ELF-1 (cell line): ENCODE measurements at regions not wholly inside any gene's neighbourhood (a gene's known extent, or its start where the extent isn't known, plus 50 kb on each side); places are given as distances from the start of the nearest gene placed in this dataset.

ENCODE experiments used
- DNase-seq: peaks from one replicate; pipeline ENCODE4 v3.0.0-alpha.2; 2016; ENCODE audit warnings: low read depth, low spot score

DNA sequence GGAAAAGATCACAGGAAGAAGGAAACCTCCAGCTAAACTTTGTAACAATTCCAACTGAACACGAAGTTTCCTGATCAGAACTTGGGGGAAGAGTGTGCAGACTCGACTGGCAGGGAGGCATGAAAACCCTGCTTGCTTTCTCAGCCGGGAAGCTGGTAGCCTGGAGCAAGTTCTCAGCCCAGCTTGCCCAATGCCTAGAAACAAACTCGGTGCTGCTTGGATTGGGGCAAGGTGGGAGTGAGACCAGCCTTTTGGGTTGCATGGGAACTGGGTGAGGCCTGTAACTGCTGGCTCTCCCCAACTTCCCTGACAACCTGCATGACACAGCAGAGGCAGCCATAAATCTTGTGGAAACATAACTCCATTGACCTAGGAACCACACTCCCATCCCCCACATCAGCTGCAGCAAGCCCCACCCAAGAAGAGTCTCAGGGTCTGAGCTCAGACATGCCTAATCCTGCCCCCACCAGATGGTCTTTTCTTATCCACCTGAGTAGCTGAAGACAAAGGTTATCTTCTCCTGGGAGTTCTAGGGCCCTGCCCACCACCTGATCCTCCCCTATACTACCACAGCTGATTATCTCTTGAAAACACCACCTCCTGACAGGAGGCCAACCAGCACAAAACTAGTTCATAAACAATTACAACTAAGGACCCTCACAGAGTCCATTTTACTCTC, 1859.7 kb upstream of the CELF4 start:
- DNase-seq = no peak

DNA sequence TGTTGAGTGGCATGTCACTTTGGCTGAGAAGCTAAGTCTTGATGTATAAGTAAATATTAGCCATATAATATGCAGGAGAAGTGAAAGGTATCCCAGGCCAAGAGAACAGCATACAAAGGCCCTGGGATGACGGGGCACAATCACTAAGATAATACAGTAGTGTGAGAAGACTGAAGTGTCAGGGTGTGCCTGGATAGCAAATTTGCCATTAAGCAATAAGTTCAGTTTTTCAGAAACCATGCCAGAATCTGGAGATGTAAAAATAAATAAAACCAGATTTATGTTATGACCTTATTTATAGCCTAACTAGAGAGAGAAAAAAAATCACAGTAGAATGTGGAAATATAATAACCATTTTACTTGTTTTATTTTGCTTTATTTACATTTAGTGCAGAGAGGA, 1858.7 kb upstream of the CELF4 start:
- no peak for DNase-seq

DNA sequence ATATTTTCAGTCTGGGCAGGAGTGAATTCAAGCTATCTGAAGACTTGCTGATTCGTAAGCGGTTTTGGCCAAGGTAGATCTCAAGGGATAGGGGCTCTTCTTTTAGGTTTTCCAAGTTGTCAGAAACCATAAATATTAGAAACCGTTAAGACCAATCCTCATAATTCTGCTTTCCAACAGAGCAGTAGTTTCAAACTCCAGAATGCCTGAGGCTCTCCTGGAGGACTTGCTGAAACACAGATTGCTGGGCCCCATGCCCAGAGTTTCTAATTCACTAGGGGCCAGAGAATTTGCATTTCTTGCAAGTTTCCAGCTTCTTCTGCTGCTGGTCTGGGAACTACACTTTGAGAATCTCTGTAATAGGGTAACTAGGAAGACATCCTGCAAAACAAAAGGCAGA, 1855.7 kb upstream of the CELF4 start:
- no peak for DNase-seq

DNA sequence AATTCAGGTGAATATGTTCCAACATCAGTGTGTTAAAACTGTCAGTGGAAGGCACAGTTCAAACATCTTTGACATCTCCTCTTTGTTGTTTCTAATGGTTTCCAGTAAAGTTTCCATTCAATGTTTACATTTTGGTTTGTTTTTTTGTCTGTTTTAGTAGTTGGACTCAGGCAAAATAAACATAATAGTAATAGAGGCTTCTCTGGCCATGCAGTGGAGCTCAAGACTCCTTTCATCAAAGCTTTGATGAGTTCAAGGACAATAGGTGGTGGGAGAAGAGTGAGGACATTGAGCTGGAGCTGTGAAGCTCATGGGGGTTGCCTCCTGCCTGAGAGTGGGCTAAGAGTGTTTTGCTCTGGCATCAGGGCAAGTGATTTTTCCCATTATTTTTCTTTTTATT, 1853.7 kb upstream of the CELF4 start:
- no peak for DNase-seq

DNA sequence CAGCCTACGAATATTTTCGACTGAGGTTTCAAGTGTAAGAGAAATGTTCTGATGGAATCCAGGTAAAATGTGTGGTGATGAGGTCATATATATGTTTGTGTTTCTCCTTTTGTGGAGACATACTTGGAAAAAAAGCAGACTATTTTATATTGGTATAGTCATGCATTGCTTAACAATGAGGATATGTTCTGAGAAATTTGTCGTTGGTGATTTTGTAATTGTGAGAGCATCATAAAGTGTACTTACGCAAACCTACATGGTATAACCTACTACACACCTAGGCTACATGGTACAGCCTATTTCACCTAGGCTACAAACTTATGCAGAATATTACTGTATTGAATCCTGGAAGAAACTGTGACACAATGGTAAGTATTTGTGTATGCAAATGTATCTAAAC, 1849.9 kb upstream of the CELF4 start:
- no peak for DNase-seq

DNA sequence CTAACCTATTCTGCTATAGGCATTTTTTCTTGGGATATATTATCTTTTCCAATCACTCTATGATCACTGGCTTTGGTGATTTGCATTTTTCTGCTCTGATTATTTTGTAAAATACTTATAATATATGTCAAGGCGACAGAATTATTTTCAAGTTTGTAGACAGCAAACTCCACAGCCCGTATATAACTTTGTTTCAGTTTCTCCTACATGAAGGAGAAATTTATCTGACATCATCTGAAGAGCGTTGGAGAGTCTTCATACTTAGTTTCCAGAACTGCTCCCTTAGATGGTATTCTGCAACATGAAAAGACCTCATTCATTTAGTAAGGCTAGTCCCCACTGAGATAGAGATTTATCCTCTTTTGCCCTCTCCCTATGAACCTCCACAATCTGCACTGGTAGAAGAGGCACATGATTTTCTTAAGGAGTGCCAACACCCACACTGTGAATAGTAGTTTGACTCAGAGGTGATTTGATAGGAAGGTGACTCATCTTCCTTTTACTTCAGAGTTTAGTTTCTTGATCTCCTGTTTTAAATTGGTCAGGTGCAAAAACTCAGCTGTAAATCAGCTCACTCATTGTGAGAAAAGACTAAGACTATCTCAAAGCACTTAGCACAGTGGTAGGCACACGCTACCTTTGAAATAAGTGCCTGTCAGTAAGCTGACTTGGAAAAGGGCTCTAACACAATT, 1848.6 kb upstream of the CELF4 start:
- no peak for DNase-seq

DNA sequence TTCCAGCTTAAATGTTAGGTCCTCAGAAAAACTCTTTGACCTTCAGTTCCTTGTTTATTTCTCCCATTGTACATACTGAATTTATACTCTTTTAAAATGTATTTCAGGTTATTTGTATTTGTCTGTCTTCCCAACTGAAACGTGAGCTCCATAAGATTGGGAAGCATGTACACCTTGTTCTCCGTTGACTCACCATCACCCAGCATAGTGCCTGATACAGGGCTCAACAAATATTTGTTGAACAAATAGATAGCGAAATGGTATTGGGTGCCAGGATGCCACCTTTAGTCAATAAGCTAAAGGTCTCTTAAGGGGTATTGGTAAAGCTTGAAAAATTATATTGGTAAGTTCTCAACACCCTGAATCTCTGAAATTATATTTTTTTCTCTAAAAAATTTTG, 1841.3 kb upstream of the CELF4 start:
- no peak for DNase-seq

DNA sequence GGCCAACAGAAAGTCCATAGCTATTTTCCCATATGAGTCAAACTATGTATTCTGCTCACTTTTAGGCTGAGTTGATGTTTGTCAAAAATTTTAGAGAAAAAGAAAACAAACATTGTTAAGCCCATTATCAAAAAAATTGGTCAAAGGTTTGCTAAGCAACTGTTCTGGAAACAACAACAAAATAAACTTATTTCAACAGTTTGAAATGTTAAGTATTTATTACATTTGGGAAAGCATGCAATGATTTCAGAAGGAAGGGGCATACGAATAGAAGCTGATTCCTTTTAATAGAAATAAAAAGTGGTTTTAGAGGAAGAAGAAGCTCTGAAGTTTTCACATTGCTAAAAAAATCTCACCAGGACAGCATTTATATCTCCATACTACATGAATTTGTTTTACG, 1837.5 kb upstream of the CELF4 start:
- no peak for DNase-seq

DNA sequence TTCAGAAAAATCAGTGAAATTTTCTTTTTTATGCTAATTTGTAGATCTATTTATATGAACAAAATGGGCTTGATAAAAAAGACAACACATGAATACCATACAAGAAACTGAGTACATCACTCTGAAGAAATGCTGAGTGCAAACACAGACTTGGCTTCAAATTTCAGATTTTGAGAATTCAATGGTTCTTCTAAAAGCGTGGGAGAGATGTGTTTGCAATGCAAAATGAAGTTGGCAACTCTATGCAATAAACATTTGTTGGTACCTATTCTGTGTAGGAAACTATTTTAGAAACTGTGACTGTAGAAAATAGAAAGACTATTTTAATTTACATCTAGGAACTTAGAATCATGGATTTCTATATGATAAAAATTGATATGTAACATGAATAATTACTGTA, 1834.1 kb upstream of the CELF4 start:
- DNase-seq = no peak

DNA sequence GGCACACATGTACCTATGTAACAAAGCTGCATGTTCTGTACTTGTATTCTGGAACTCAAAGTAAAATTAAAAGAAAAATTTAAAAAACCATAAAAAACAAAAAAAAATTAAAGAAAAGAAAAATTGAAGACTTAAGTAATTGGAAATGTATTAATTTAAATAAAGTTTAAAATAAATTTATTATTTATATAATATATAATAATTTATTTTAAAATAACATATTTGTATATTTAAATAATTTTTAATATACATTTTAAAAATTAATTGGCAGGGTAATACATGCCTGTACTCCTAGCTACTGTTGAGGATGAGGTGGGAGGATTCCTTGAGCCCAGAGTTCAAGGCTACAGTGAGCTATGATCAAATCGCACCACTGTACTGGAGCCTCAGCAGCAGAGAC, 1830.6 kb upstream of the CELF4 start:
- DNase-seq = no peak

DNA sequence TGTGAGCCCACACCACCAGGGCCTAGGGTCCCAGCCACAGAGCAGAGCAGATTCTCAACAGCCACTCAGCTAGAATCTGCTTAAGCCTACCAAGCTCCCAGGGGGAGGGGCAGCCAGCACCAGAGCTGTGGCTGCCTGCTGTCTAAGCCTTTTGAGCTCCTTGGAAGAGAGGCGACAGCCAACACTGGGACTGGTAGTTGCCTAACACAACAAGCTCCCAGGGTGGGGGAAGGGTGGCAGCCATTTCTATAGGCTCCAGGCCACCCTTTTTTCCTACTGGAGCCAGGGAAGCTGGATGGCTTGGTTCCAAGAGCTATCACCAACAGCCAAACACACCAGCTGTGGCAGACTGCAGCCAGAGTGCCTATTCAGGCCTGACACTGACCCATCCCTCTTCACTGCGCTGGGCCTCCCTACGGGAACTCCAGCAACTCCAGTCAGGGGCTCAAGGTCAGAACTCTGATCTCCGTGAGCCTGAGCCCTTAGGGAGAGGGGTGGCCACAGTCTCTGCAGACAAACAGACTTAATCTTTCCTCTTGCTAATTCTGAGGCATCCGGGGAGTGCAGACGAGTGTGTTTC, 1824.3 kb upstream of the CELF4 start:
- DNase-seq = peak; percentile 96

DNA sequence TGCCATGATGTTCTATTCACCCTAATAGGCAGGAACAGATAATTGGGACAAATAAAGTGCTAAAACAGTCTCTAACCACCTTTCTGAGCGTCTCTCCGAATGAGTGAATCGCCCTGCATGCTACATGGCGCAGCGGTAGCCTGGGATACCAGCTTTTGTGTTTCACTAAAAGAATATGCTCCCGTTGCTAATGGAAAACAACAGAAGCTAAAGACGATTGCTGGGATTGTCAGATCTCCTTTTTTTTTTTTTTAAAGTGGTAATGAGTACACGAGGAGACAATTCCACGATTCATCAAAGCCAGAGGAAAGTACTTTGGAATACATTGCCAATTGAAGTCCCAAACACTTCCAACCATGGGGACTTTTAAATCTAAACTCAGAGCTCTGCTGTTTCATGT, 1815.3 kb upstream of the CELF4 start:
- DNase-seq = no peak

DNA sequence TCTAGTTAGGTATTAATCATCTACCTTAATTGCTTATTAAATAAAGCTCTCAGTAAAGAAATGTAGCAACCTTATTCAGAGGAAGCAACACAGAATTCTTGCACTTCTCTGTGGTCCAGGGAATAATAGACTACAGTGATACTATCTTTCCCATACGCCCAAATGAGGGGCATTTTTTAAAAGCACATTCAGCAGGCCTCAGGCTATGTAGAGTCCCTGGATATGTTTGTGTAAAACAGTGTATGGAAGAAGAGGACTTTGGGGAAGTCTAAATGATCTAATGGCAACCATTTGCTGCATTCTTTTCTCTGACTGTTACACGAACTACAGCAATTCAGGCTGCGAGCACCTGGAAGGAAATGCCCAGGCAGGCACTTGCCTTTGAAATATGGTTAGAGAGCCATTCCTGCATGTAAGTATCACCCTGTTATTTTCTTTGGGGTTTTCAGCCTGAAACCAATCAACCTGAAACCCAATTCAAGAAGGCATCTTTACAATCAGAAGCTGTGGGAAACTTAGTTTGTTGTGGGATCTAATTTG, 1814.7 kb upstream of the CELF4 start:
- DNase-seq = no peak

DNA sequence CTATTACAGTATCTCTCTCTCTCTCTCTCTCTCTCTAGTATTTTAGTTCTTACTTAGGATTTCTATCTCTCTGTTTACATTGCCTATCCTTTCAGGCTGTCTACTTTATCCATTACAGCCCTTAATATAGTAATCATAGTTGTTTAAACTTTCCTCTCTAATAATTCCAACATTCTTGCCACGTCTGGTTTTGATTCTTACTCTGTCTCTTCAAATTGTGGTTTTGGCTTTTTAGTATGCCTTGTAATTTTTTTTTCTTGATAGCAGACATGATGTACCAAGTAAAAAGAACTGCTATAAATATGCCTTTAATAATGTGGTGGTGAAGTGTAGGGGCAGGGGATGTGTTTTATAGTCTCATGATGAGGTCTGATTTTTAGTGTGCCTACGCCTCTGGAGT, 1809.5 kb upstream of the CELF4 start:
- DNase-seq = no peak

DNA sequence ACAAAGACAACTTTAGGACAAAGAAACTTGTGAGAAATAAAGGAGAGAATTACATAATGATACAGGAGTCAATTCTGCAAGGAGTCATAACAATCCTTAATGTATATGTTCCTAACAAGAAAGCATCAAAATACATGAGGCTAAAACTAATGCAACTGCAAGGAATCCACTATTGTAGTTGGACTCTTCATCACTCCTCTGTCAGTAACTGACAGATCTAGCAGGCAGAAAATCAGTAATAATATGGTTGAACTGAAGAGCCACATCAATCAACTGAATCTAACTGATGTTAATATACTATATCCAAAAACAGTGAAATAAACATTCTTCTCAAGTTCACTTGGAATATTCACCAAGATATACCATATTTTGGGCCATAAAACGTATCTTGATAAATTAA, 1806.4 kb upstream of the CELF4 start:
- no peak for DNase-seq

DNA sequence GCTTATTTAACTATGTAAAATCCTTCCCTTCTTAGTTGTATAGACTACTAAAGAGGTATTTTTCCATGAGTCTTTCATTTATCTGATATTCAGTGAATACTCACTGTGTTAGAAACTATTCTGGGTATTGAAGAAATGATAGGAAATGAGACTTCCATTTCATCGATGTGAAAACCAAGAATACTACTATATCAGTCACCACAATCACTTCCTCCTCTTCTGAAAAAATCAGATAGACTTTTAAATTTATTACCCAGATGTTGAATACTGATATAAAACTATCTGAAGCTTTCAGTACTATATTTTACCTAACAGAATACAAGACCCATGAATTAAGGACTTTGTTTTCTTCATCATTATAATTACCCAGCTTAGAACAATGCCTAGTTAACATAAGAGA, 1801.1 kb upstream of the CELF4 start:
- no peak for DNase-seq

DNA sequence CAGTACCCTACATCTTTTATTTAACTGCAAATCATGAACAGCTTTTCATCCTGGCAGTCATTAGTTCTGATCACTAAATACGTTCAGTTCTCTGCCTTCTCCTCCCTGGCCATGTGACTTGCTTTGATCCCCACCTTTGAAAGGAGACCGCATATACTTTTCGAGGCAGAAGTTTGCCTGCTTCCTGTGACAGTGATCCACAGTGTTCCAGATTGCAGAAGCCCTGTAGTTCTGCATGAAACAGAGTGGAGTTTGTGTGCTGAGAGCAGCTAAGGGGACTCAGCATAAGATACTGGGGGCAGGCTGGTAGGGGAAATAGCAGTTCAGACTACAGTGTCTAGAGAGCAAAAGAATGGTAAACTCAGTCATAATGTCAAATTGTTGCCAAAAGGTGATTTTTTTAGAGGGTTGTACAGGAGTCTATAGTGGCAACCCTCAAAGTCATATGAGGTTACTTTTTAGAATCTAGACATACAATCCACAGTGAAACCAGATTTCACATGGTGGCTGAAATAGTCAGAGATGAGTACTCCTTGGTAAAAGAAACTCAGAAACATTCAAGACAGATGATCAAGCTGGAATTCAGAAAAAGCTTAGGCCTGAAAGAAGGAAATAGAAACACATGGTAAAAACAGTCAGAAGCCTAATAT, 1800.4 kb upstream of the CELF4 start:
- DNase-seq = no peak

DNA sequence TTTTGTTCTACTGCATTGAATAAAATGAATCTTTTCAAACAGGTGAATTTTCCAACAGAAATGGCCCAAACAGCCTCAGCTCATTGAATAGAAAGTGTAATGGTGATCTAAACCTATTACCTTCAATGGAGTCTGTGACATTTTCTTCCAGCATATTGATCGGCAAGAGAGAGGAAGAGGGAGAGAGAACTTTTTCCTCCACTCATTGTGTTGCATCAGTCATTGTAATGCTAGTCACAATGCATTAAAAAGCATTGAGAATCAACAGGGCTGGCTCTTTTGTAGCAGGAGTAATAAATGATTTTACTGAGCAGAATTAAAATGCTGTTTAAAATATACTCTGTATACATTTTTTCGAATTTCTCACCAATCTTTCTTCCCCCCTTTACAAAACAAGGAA, 1794.5 kb upstream of the CELF4 start:
- no peak for DNase-seq

DNA sequence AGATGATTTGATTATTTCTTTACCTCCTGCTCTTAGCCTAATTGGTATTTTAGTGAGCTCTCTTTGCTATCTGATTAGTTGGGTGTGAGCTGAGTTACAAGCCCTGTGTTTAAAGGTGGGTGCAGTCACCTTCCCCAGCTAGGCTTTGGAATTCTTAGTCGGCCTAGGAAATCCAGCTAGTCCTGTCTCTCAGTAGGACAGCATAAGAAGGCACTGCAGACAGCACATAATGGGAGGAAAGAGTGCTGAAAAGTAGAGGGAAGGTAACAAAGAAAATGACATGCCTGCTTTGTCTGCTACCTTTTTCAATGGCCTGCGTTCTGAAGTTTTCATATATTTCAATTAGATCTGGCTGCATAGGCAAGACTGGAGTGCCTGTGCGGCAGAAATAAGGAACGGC, 1794.0 kb upstream of the CELF4 start:
- DNase-seq = no peak

DNA sequence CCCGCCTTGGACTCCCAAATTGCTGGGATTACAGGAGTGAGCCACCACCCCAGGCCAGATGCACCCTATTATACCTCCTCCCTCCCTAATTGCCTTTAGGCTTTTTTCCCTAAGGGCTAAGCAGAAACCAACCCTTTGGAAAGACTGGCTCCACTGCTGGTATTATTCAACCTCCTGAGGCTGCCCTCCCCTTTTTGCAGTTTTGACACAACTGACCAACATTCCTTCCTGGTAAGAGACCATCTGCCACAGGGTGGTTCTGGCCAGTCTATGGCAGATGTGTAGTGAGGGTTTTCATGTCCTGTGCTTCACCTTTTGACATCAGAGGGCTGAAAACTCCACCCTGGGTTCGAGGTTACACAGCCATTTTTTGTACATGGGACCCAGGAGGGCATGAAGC, 1785.3 kb upstream of the CELF4 start:
- peak; percentile 62 for DNase-seq

DNA sequence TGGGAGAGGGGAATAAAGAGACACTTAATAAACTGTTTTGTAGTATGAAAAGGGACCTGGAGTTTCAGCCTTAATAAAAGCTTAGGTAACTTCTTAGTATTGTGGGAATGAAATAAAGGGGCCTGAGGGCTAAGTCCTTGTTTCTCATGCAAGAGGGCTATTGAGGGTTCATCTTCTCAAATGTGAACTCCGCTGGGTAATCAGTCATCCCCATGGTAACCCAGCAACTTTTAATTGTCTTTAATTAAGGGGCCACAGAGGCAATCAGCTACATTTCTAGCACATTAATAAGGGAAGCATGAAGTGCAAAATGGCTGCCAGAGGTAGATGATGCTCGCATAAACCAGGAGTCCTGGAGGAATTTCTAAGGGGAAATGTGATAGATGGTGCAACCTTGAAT, 1784.2 kb upstream of the CELF4 start:
- no peak for DNase-seq

DNA sequence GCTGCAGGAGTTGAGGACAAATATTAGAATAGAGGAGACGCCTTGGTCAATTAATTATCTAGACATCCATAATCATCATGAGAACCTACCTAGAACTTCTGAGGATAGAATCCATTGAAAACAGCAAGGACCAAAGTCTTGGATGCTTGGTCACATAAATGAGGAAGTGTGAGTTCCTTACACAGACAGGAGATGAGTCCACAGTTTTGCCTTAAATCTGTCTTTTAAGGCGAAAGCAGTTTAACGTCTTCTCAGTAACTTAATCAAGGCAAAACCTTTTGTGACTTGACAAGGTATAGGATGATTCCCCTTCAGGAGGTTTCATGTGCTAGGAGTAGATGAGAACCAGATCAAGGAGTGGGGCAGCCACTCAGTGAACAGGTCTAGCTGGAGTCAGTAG, 1783.2 kb upstream of the CELF4 start:
- no peak for DNase-seq

DNA sequence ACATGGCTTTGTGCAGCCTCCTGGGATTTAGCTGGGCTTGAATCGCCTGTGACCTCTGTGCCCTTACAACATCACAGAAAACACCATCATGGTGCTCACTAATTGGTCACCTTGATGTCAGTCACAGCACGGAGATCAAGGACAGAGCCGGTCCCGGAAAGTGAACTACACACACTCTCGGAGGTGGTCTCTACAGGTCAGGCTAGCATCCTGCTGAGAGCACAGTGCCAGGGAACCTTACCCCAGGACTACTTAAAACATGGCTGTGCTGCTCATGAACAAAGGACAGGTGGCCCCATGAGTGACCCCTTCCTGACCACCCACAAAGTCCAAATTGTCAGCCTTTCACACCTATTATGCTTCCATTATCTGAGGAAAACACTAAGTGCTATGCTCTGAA, 1782.1 kb upstream of the CELF4 start:
- DNase-seq = no peak
